ENCODE measurements at regions not wholly inside any gene's neighbourhood (a gene's known extent, or its start where the extent isn't known, plus 50 kb on each side); places are given as distances from the start of the nearest gene placed in this dataset.

DNA sequence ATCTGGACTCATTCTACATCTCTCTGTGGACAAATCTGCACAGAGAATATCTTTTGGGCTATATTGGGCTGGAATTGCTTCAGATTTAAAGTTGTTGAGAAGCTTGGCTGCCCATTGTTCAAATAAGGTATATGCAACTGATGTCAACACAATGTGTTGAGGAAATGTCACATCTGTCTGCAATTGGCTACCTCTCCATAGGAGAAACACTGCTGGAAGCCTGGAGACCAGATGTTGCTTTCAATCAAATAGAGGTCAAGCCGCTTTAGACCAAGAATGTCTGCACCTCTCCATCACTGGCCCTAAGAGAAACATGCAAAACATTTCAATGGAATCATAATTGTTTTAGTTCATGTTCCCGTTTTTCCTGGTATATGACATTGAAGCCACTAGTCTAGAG, 720.2 kb downstream of the SLC4A3 start:
- TF ChIP-seq POLR2A (IDR thresholded peaks at IDR 0.05) = no peak
- TF ChIP-seq, protein P1, sequence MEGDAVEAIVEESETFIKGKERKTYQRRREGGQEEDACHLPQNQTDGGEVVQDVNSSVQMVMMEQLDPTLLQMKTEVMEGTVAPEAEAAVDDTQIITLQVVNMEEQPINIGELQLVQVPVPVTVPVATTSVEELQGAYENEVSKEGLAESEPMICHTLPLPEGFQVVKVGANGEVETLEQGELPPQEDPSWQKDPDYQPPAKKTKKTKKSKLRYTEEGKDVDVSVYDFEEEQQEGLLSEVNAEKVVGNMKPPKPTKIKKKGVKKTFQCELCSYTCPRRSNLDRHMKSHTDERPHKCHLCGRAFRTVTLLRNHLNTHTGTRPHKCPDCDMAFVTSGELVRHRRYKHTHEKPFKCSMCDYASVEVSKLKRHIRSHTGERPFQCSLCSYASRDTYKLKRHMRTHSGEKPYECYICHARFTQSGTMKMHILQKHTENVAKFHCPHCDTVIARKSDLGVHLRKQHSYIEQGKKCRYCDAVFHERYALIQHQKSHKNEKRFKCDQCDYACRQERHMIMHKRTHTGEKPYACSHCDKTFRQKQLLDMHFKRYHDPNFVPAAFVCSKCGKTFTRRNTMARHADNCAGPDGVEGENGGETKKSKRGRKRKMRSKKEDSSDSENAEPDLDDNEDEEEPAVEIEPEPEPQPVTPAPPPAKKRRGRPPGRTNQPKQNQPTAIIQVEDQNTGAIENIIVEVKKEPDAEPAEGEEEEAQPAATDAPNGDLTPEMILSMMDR (IDR thresholded peaks at IDR 0.05 in 4 of 5, conservative IDR thresholded peaks at IDR 0.05 in 1 of 5) = no peak

All from gastrocnemius medialis (tissue), 4 donors.